ENCODE measurements at regions not wholly inside any gene's neighbourhood (a gene's known extent, or its start where the extent isn't known, plus 50 kb on each side); places are given as distances from the start of the nearest gene placed in this dataset.

DNA sequence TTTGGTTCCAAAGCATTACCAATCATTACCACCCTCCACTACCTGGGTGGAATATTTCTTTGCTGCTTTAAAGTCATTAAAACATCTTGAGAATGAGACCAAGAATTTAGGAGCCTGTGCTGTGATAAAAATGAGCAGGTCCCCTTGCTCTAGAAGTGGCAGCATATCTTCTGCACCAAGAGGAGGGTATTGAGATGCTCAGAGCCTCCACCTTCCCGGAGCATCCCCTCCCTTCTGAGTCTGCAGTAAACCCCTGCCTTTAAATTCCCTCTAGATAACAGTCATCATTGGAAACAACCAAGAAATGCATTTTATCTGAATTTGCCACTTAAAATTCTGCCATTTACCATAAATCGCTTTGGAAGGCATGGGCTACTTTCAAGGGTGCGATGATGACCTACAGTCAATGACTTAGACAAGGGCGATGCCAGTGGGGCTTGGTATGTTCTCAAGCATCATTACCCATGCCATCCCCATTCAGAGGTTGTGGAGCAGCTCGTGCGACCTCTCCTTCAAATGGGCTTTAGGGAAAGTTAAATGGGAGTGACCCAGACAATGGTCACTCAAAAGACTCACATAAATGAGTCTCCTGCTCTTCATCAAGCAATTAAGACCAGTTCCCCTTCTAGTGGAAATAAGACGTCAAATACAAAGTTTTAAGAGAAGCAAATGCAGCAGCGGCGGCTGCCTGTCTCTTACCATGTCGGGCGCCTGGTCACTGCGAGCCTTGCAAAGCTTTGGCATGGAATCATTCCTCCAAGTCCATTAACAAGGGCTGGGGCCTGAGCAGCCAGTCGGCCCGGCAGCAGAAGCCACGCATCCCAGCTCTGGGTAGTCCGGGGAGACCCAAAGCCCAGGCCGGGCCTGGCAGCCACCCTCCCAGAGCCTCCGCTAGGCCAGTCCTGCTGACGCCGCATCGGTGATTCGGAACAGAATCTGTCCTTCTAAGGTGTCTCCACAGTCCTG, 334.5 kb downstream of the TMEM121 start:
- no peak for DNase-seq (ENCODE audit: extremely low read depth, low read depth)
- TF ChIP-seq, protein P1, sequence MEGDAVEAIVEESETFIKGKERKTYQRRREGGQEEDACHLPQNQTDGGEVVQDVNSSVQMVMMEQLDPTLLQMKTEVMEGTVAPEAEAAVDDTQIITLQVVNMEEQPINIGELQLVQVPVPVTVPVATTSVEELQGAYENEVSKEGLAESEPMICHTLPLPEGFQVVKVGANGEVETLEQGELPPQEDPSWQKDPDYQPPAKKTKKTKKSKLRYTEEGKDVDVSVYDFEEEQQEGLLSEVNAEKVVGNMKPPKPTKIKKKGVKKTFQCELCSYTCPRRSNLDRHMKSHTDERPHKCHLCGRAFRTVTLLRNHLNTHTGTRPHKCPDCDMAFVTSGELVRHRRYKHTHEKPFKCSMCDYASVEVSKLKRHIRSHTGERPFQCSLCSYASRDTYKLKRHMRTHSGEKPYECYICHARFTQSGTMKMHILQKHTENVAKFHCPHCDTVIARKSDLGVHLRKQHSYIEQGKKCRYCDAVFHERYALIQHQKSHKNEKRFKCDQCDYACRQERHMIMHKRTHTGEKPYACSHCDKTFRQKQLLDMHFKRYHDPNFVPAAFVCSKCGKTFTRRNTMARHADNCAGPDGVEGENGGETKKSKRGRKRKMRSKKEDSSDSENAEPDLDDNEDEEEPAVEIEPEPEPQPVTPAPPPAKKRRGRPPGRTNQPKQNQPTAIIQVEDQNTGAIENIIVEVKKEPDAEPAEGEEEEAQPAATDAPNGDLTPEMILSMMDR (IDR thresholded peaks at IDR 0.05; ENCODE audit: low read depth, low read length): no peak

DNA sequence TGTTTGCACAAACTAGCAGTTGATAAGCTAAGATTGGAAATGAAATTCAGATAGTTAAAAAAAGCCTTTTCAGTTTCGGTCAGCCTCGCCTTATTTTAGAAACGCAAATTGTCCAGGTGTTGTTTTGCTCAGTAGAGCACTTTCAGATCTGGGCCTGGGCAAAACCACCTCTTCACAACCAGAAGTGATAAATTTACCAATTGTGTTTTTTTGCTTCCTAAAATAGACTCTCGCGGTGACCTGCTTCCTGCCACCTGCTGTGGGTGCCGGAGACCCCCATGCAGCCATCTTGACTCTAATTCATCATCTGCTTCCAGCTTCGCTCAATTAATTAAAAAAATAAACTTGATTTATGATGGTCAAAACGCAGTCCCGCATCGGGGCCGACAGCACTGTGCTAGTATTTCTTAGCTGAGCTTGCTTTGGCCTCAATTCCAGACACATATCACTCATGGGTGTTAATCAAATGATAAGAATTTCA, 335.6 kb downstream of the TMEM121 start:
- no peak for DNase-seq (ENCODE audit: extremely low read depth, low read depth)
- TF ChIP-seq, protein P1 (IDR thresholded peaks at IDR 0.05; ENCODE audit: low read depth, low read length): no peak

DNA sequence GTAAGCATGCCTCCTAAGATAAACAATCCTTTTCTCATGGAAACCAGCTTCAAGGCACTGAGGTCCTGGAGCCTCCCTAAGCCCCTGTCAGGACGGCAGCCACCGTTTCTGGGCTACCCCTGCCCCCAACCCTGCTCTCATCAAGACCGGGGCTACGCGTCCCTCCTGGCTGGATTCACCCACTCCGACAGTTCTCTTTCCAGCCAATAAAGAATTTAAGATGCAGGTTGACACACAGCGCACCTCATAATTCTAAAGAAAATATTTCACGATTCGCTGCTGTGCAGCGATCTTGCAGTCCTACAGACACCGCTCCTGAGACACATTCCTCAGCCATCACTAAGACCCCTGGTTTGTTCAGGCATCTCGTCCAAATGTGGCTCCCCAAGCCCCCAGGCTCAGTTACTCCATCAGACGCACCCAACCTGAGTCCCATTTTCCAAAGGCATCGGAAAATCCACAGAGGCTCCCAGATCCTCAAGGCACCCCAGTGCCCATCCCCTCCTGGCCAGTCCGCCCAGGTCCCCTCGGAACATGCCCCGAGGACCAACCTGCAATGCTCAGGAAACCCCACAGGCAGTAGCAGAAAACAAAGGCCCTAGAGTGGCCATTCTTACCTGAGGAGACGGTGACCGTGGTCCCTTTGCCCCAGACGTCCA, 336.3 kb downstream of the TMEM121 start:
- no peak for DNase-seq (ENCODE audit: extremely low read depth, low read depth)
- TF ChIP-seq, protein P1 (IDR thresholded peaks at IDR 0.05; ENCODE audit: low read depth, low read length): no peak

- TF ChIP-seq, protein P1 (IDR thresholded peaks at IDR 0.05; ENCODE audit: low read depth, low read length): no peak
- DNase-seq (ENCODE audit: extremely low read depth, low read depth): no peak
Observed at GRCh38 chr14:105863296-105864108, 337.1 kb downstream of the TMEM121 start.

- TF ChIP-seq, protein P1 (IDR thresholded peaks at IDR 0.05; ENCODE audit: low read depth, low read length): no peak
- no peak for DNase-seq (ENCODE audit: extremely low read depth, low read depth)
Observed at GRCh38 chr14:105864116-105864515, 337.7 kb downstream of the TMEM121 start.

- no peak for DNase-seq (ENCODE audit: extremely low read depth, low read depth)
- TF ChIP-seq, protein P1 (IDR thresholded peaks at IDR 0.05; ENCODE audit: low read depth, low read length): no peak
Observed at GRCh38 chr14:105864651-105865265, 338.4 kb downstream of the TMEM121 start.
